ENCODE measurements at regions not wholly inside any gene's neighbourhood (a gene's known extent, or its start where the extent isn't known, plus 50 kb on each side); places are given as distances from the start of the nearest gene placed in this dataset.

DNA sequence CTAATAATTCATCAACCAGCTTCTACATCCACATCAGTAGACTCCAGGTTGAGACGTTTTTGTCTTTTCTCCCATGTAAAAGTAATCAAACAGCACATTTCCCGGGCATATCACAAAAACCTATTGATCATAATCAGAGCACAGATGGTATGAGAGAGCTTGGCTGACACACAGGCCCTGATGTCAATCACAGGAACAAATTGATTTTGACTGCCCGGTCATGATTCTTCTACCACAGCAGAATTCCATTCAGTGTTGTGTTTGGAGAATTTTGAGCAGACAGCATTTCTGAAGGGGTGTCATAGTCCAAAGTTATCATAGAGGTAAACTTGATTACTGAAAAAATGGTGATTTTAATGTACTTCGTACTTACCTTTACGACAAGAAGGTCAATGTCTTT lies 351.1 kb downstream of the ZSWIM6 start:
- 78% methylated on average over 3 of the region's 5 CpGs for WGBS (ENCODE audit: insufficient coverage)
- ATAC-seq (no peak), DNase-seq (no peak)
- no peaks in the 10 kb centered on the region for H3K36me3 Mint-ChIP-seq
- no peak overlapping the region for H3K4me3 ChIP-seq (ENCODE audit: low read length)
- H3K9me3 ChIP-seq (ENCODE audit: control insufficient read depth, insufficient read depth, low read length), result no peaks in the 10 kb centered on the region
- H3K27me3 ChIP-seq (ENCODE audit: control insufficient read depth, insufficient read depth, low read length), result no peaks in the 10 kb centered on the region
- no peaks in the 10 kb centered on the region for H3K4me1 Mint-ChIP-seq
- no peak overlapping the region for H3K27ac ChIP-seq (ENCODE audit: low read length)
- no peak overlapping the region for H3K27ac Mint-ChIP-seq
- H3K9me3 Mint-ChIP-seq, result peaks cover 0 to 2% of the 10 kb centered on the region in 2 donors
- H3K27me3 Mint-ChIP-seq (ENCODE audit: low read depth in 2 of 2), result peaks cover 18 to 28% of the 10 kb centered on the region in 2 donors
- intact Hi-C loops (cut with micrococcal nuclease), result no loop called here
- H3K4me1 ChIP-seq (ENCODE audit: control insufficient read depth, insufficient read depth, low read length), result no peaks in the 10 kb centered on the region
- TF ChIP-seq, protein P1, sequence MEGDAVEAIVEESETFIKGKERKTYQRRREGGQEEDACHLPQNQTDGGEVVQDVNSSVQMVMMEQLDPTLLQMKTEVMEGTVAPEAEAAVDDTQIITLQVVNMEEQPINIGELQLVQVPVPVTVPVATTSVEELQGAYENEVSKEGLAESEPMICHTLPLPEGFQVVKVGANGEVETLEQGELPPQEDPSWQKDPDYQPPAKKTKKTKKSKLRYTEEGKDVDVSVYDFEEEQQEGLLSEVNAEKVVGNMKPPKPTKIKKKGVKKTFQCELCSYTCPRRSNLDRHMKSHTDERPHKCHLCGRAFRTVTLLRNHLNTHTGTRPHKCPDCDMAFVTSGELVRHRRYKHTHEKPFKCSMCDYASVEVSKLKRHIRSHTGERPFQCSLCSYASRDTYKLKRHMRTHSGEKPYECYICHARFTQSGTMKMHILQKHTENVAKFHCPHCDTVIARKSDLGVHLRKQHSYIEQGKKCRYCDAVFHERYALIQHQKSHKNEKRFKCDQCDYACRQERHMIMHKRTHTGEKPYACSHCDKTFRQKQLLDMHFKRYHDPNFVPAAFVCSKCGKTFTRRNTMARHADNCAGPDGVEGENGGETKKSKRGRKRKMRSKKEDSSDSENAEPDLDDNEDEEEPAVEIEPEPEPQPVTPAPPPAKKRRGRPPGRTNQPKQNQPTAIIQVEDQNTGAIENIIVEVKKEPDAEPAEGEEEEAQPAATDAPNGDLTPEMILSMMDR (IDR thresholded peaks at IDR 0.05), result no peak
- no peaks in the 10 kb centered on the region for H3K36me3 ChIP-seq (ENCODE audit: control insufficient read depth, insufficient read depth, low read length)
- H3K4me3 Mint-ChIP-seq, result no peak overlapping the region

DNA sequence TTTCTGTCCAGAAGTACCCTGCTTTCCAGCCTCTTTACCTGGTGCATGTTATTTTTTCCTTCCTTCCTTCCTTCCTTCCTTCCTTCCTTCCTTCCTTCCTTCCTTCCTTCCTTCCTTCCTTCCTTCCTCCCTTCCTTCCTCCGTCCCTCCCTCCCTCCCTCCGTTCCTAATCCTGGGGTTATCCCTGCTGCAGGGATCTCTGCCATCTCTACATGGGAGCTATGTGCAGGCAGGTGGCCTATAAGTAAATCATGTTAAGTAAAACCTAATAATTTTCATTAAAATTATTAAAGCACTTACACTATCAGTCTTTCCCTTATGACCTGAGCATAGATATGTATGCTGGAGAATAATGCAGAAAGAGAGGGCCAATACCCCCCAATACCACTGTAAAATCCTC lies 351.9 kb downstream of the ZSWIM6 start:
- no peak for ATAC-seq
- Histone ChIP-seq H3K9me3 (ENCODE audit: control insufficient read depth, insufficient read depth, low read length) (no peaks in the 10 kb centered on the region), H3K4me3 (ENCODE audit: low read length) (no peak overlapping the region), H3K4me1 (ENCODE audit: control insufficient read depth, insufficient read depth, low read length) (no peaks in the 10 kb centered on the region), H3K27ac (ENCODE audit: low read length) (no peak overlapping the region), H3K36me3 (ENCODE audit: control insufficient read depth, insufficient read depth, low read length) (no peaks in the 10 kb centered on the region), H3K27me3 (ENCODE audit: control insufficient read depth, insufficient read depth, low read length) (no peaks in the 10 kb centered on the region)
- WGBS (ENCODE audit: insufficient coverage), result 77% methylated on average over 2 of the region's 2 CpGs
- Mint-ChIP-seq H3K36me3 (no peaks in the 10 kb centered on the region), H3K27ac (no peak overlapping the region), H3K9me3 (peaks cover 0 to 2% of the 10 kb centered on the region in 2 donors), H3K4me3 (no peak overlapping the region), H3K4me1 (no peaks in the 10 kb centered on the region), H3K27me3 (ENCODE audit: low read depth in 2 of 2) (peaks cover 25 to 26% of the 10 kb centered on the region in 2 donors)
- TF ChIP-seq, protein P1 (IDR thresholded peaks at IDR 0.05), result no peak
- intact Hi-C loops (cut with micrococcal nuclease), result no loop called here
- no peak for DNase-seq

DNA sequence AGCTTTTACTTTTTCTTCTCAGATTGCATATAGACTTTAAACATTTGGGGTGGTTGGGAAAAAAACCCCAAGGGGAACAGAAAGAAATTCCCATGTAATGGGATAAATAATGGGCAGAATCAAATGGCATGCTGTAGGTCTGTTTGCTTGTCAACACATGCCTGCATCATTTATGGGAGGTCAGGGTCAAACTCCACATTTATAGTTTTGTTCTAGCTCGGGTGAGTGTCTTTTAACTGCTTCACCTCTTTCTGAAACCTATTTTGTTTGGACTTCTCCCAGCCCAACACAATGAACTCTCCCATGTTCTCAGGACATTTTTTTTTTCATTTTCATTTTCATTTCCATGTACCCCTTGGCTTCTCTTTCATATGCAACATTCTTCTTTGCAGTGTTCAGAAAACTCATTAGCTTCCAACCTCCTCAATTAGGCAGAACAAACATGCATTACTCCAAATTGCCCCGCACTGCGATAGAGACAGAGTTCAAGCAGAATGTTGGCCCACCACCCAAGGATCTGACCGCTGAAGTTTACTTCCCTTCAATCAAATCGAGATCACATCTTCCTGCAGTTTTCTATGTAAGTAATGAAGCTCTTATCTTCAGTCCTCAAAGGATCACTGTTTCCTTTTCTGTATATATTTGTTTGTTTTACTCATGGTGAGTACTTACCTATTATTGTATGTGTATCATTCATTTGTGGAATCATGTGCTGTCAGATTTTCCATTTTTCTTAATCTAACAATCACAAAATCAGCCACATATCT lies 354.6 kb downstream of the ZSWIM6 start:
- H3K27me3 ChIP-seq (ENCODE audit: control insufficient read depth, insufficient read depth, low read length), result peaks cover 2% of the 10 kb centered on the region
- intact Hi-C loops (cut with micrococcal nuclease), result no loop called here
- no peak overlapping the region for H3K4me3 Mint-ChIP-seq
- no peaks in the 10 kb centered on the region for H3K36me3 Mint-ChIP-seq
- peaks cover 0 to 2% of the 10 kb centered on the region in 2 donors for H3K9me3 Mint-ChIP-seq
- WGBS (ENCODE audit: insufficient coverage), result 65% methylated on average over 5 of the region's 5 CpGs
- H3K27me3 Mint-ChIP-seq (ENCODE audit: low read depth in 2 of 2), result peaks cover 21 to 40% of the 10 kb centered on the region in 2 donors
- no peak for ATAC-seq
- H3K27ac Mint-ChIP-seq, result no peak overlapping the region
- H3K4me3 ChIP-seq (ENCODE audit: low read length), result no peak overlapping the region
- H3K9me3 ChIP-seq (ENCODE audit: control insufficient read depth, insufficient read depth, low read length), result no peaks in the 10 kb centered on the region
- TF ChIP-seq, protein P1 (IDR thresholded peaks at IDR 0.05), result no peak
- H3K4me1 ChIP-seq (ENCODE audit: control insufficient read depth, insufficient read depth, low read length), result no peaks in the 10 kb centered on the region
- H3K27ac ChIP-seq (ENCODE audit: low read length), result no peak overlapping the region
- H3K4me1 Mint-ChIP-seq, result no peaks in the 10 kb centered on the region
- H3K36me3 ChIP-seq (ENCODE audit: control insufficient read depth, insufficient read depth, low read length), result no peaks in the 10 kb centered on the region
- DNase-seq, result no peak

DNA sequence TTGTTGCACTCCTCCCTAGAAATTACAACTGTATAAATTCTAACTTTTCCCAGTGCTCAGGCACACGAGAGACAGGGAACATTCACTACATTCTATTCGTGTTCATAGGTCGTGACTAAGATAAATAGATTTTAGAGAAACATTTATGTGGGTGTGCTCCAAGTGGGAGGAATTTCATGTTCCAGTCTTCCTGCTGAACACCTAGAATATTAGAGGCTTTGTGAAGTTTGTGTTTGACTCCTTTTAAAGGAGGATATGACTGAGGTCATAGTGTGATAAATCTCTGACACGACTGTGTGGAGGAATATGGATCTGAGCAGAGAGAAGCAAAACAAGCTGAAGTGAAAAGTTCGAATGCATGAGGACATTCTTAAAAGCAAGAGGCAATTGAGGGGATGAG lies 355.3 kb downstream of the ZSWIM6 start:
- H3K27ac Mint-ChIP-seq, result no peak overlapping the region
- H3K36me3 ChIP-seq (ENCODE audit: control insufficient read depth, insufficient read depth, low read length), result no peaks in the 10 kb centered on the region
- no peaks in the 10 kb centered on the region for H3K4me1 ChIP-seq (ENCODE audit: control insufficient read depth, insufficient read depth, low read length)
- DNase-seq, result no peak
- intact Hi-C loops (cut with micrococcal nuclease), result no loop called here
- peaks cover 2 to 4% of the 10 kb centered on the region in 2 donors for H3K9me3 Mint-ChIP-seq
- H3K4me3 Mint-ChIP-seq, result no peak overlapping the region
- 73% methylated on average over 5 of the region's 5 CpGs for WGBS (ENCODE audit: insufficient coverage)
- H3K27me3 Mint-ChIP-seq (ENCODE audit: low read depth in 2 of 2), result peaks cover 21 to 40% of the 10 kb centered on the region in 2 donors
- no peaks in the 10 kb centered on the region for H3K36me3 Mint-ChIP-seq
- no peak for ATAC-seq
- TF ChIP-seq, protein P1 (IDR thresholded peaks at IDR 0.05), result no peak
- no peaks in the 10 kb centered on the region for H3K4me1 Mint-ChIP-seq
- H3K27me3 ChIP-seq (ENCODE audit: control insufficient read depth, insufficient read depth, low read length), result peaks cover 2% of the 10 kb centered on the region
- no peaks in the 10 kb centered on the region for H3K9me3 ChIP-seq (ENCODE audit: control insufficient read depth, insufficient read depth, low read length)
- no peak overlapping the region for H3K27ac ChIP-seq (ENCODE audit: low read length)
- H3K4me3 ChIP-seq (ENCODE audit: low read length), result no peak overlapping the region

Measured in natural killer cell (primary cell).